HEK293 (cell line): ENCODE measurements at regions not wholly inside any gene's neighbourhood (a gene's known extent, or its start where the extent isn't known, plus 50 kb on each side); places are given as distances from the start of the nearest gene placed in this dataset.

Source experiments
- FEZF1 ChIP-seq: fragments of 450-650 bp; formaldehyde crosslinking; IDR thresholded peaks from 2 replicates; pipeline ENCODE4 v1.5.1; 2016; ENCODE audit warnings: missing biosample characterization, missing genetic modification characterization
- SP3 ChIP-seq: fragments of 450-650 bp; formaldehyde crosslinking; IDR thresholded peaks from 2 replicates; pipeline ENCODE4 v1.5.1; 2016; ENCODE audit warnings: missing biosample characterization, missing genetic modification characterization
- ZNF132 ChIP-seq: fragments of 450-650 bp; formaldehyde crosslinking; IDR thresholded peaks from 2 replicates; pipeline ENCODE4 v1.5.1; 2017; ENCODE audit warnings: missing biosample characterization, missing genetic modification characterization, borderline replicate concordance
- ZNF544 ChIP-seq: fragments of 450-650 bp; formaldehyde crosslinking; IDR thresholded peaks from 2 replicates; pipeline ENCODE4 v1.5.0; 2017; ENCODE audit warnings: missing biosample characterization, missing genetic modification characterization
- ZNF600 ChIP-seq: fragments of 450-650 bp; formaldehyde crosslinking; IDR thresholded peaks from 2 replicates; pipeline ENCODE4 v1.5.1; 2016; ENCODE audit warnings: missing biosample characterization, missing genetic modification characterization
- ZNF664 ChIP-seq: fragments of 450-650 bp; formaldehyde crosslinking; IDR thresholded peaks from 2 replicates; pipeline ENCODE4 v1.5.1; 2016; ENCODE audit warnings: missing biosample characterization, missing genetic modification characterization
- TF ChIP-seq, protein P1 (sequence below): fragments of 450-650 bp; formaldehyde crosslinking; IDR thresholded peaks from 2 replicates; pipeline ENCODE4 v1.5.1; 2016; ENCODE audit warnings: missing biosample characterization, missing genetic modification characterization
- TF ChIP-seq, protein P2 (sequence below): fragments of 450-650 bp; IDR thresholded peaks from 2 replicates; pipeline ENCODE4 v1.5.1; 2018; ENCODE audit warnings: missing biosample characterization, missing genetic modification characterization

DNA sequence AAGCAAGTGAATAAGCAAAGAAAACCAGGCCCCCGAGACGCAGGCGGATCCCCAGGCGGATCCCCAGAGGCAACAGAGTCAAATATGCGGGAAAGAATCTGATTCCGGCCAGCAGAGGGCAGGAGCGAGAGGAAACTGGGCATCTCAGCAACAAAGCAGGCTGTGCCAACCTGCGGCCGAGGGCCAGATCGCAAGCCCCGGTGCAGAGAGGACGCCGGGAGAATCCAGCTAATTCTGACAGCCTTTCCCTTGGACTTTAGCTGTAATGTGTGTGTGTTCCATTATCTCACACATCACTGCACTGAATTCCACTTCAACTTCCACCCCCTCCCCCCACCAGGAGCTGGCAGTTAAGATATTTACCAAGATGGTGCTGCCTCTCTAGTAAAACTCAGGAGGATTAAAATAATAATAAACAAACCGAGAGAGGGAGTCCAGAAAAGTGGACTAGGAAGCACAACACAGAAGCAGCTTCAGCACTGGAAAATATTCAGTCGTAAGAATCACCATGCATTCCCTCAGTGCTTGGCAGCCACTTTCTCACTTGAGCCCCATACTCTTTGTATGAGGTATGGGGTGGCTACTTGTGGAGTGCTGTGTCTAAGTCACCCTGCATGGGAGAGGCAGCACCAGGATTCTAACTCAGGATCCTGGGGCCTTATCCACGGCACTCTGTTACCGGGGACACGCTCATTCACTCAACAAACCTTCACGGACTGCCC lies 66.2 kb upstream of the SNX9 start:
- TF ChIP-seq, protein P1, sequence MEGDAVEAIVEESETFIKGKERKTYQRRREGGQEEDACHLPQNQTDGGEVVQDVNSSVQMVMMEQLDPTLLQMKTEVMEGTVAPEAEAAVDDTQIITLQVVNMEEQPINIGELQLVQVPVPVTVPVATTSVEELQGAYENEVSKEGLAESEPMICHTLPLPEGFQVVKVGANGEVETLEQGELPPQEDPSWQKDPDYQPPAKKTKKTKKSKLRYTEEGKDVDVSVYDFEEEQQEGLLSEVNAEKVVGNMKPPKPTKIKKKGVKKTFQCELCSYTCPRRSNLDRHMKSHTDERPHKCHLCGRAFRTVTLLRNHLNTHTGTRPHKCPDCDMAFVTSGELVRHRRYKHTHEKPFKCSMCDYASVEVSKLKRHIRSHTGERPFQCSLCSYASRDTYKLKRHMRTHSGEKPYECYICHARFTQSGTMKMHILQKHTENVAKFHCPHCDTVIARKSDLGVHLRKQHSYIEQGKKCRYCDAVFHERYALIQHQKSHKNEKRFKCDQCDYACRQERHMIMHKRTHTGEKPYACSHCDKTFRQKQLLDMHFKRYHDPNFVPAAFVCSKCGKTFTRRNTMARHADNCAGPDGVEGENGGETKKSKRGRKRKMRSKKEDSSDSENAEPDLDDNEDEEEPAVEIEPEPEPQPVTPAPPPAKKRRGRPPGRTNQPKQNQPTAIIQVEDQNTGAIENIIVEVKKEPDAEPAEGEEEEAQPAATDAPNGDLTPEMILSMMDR (tag by site-specific recombination): peak; percentile 93
- TF ChIP-seq, protein P2, sequence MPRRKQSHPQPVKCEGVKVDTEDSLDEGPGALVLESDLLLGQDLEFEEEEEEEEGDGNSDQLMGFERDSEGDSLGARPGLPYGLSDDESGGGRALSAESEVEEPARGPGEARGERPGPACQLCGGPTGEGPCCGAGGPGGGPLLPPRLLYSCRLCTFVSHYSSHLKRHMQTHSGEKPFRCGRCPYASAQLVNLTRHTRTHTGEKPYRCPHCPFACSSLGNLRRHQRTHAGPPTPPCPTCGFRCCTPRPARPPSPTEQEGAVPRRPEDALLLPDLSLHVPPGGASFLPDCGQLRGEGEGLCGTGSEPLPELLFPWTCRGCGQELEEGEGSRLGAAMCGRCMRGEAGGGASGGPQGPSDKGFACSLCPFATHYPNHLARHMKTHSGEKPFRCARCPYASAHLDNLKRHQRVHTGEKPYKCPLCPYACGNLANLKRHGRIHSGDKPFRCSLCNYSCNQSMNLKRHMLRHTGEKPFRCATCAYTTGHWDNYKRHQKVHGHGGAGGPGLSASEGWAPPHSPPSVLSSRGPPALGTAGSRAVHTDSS (tag by site-specific recombination): no peak
- TF ChIP-seq SP3 (tag by site-specific recombination) (no peak), ZNF664 (tag by site-specific recombination) (no peak), ZNF132 (tag by site-specific recombination) (no peak), ZNF544 (tag by site-specific recombination) (no peak), FEZF1 (tag by site-specific recombination) (no peak), ZNF600 (tag by site-specific recombination) (peak; percentile 35; the same call in 1 of the 2 replicates)
